HepG2 (cell line): ENCODE measurements at regions not wholly inside any gene's neighbourhood (a gene's known extent, or its start where the extent isn't known, plus 50 kb on each side); places are given as distances from the start of the nearest gene placed in this dataset.

ENCODE experiments used
- CHD4 ChIP-seq: fragments of 200-600 bp; sonication (generic); IDR thresholded peaks from 2 replicates; pipeline ENCODE4 v1.7.0; 2017; ENCODE audit warnings: mild to moderate bottlenecking, low read length, borderline replicate concordance
- CTCF ChIP-seq: sonication (generic); formaldehyde crosslinking; IDR thresholded peaks from 2 replicates; pipeline ENCODE4 v1.5.0; 2020; ENCODE audit warnings: mild to moderate bottlenecking, missing genetic modification reagents, moderate library complexity
- ETV6 ChIP-seq: sonication (generic); formaldehyde crosslinking; conservative IDR thresholded peaks from 2 replicates; pipeline ENCODE4 v1.4.0; 2020; ENCODE audit warnings: missing genetic modification reagents
- FOXA1 ChIP-seq, 2 experiments: fragments of 450-650 bp in 1 of 2; sonication (generic) in 1 of 2; formaldehyde crosslinking in 1 of 2; IDR thresholded peaks; 2 replicates each; pipeline versions ENCODE4 v1.4.0 to v1.6.1; 2016 to 2020; ENCODE audit warnings: missing genetic modification reagents in 1 of 2
- KDM6A ChIP-seq: IDR thresholded peaks from 2 replicates; pipeline ENCODE4 v1.6.1; 2016; ENCODE audit warnings: low read depth
- NR2F6 ChIP-seq, 2 experiments: IDR thresholded peaks; 2 replicates each; pipeline ENCODE4 v1.6.1; 2016; ENCODE audit warnings: antibody characterized with exemption in 1 of 2, mild to moderate bottlenecking in 1 of 2
- POLR2A ChIP-seq, 2 experiments: IDR thresholded peaks; 2 replicates each; pipeline ENCODE4 v1.6.1; 2011; ENCODE audit warnings: low read depth in 2 of 2, low read length in 2 of 2, mild to moderate bottlenecking in 1 of 2, moderate library complexity in 1 of 2; ENCODE audit not compliant: insufficient read depth in 1 of 2
- SMARCC2 ChIP-seq: fragments of 450-650 bp; IDR thresholded peaks from 2 replicates; pipeline ENCODE4 v1.6.1; 2017; ENCODE audit warnings: antibody characterized with exemption, mild to moderate bottlenecking
- ZFP82 ChIP-seq: sonication (generic); formaldehyde crosslinking; IDR thresholded peaks from 2 replicates; pipeline ENCODE4 v1.5.1; 2020; ENCODE audit warnings: mild to moderate bottlenecking, missing genetic modification reagents, borderline replicate concordance
- ZNF383 ChIP-seq: sonication (generic); formaldehyde crosslinking; IDR thresholded peaks from 2 replicates; pipeline ENCODE4 v1.4.0; 2020; ENCODE audit warnings: missing genetic modification reagents, mild to moderate bottlenecking, borderline replicate concordance

GRCh38 chr7:69338144-69338543 is 260.1 kb upstream of the AUTS2 start:
- TF ChIP-seq CTCF (CRISPR knock-in tag) (no peak), POLR2A (IDR thresholded peaks at IDR 0.05; ENCODE audit: insufficient read depth in 1 of 2, low read depth in 2 of 2, low read length in 2 of 2) (no peak), KDM6A (CRISPR knock-in tag) (no peak), NR2F6 (IDR thresholded peaks at IDR 0.05) (no peak), NR2F6 (CRISPR knock-in tag; IDR thresholded peaks at IDR 0.05) (no peak), FOXA1 (IDR thresholded peaks at IDR 0.05) (no peak), FOXA1 (CRISPR knock-in tag; IDR thresholded peaks at IDR 0.05) (no peak), ETV6 (no peak), SMARCC2 (no peak), ZFP82 (CRISPR knock-in tag) (no peak), ZNF383 (no peak), CHD4 (no peak)
